NCI-H2171 (cell line): ENCODE measurements at regions not wholly inside any gene's neighbourhood (a gene's known extent, or its start where the extent isn't known, plus 50 kb on each side); places are given as distances from the start of the nearest gene placed in this dataset.

Experiments
- DNase-seq: peaks from one replicate; lab custom pipeline; 2025; lab: John Stamatoyannopoulos, UW

GRCh38 chr11:79906164-79906563 lies 465.3 kb upstream of the TENM4 start:
- no peak for DNase-seq

DNA sequence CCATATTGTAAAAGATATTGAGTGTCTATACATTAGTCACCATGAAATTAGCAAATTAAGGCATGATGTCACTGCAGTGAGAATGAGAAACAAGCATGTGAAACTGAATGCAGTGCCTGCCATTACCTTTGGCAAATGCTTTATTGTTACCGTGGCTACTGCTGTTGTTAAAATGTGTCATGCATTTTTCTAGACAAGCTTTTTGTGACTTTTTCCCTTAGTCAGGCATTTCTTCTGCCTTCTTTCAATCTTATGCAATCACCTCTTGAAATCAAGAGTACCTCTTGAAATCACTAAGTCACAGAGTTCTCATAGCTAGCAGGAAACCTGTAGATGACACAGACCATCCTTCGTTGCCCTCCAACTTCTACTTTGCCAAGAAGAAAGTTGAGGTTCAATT lies 461.7 kb upstream of the TENM4 start:
- DNase-seq, result no peak

DNA sequence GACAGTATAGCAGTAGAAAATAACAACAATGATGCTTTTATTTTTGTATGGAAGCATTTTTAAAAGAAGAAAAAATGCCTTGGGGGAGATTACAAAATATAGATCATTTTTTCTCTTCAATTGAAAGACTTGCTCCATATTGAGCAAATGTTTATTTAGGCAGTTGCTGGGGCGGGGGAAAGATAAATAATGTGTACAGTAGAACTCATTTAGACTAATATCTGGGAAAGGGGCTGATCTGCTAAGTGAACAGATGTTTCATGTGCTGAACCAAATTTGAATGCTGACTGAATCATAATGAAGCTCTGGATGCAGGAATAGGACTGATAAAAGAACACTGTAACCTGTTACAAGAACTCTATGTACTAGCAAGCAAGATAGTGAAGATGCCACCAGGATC lies 457.1 kb upstream of the TENM4 start:
- DNase-seq, result no peak

DNA sequence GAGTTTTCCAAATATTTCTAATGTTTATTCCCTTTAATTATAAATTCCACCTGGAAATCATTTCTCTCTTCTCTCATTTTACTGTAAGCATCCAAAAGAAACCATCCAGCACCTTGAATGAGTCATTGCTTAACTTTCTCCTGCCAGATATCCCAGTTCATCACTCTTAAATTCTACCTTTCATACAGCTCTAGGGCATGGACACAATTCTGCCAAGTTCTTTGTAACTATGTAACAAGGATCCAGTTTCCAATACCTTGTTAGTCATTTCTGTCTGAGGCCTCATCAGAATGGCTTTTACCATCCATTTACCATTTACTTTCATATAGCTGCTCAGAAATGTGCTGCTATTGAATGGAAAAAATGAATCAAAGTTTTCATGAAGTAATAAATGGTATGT lies 455.4 kb upstream of the TENM4 start:
- no peak for DNase-seq

- no peak for DNase-seq
Measured at GRCh38 chr11:79894111-79894510, 453.3 kb upstream of the TENM4 start.

GRCh38 chr11:79890272-79890671 lies 449.4 kb upstream of the TENM4 start:
- no peak for DNase-seq

- DNase-seq, result no peak
Measured at GRCh38 chr11:79864882-79865281, 424.1 kb upstream of the TENM4 start.

DNA sequence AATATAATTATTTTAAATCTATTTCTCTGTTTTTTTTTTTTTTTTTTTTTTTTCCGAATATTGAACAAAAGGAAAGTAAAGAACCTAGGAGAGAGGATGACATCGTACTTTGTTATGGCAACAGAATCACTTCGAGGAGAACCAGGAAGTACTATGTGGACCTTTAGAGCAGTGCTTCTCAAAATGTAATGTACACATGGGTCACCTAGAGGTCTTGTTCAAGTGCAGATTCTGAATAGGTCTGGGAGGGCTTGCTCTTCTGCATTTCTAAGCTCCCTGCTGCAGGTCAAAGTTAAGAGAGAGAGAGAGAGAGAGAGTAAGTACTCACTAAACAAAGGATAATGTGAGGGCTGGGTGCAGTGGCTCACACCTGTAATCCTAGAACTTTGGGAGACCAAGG lies 419.5 kb upstream of the TENM4 start:
- no peak for DNase-seq

DNA sequence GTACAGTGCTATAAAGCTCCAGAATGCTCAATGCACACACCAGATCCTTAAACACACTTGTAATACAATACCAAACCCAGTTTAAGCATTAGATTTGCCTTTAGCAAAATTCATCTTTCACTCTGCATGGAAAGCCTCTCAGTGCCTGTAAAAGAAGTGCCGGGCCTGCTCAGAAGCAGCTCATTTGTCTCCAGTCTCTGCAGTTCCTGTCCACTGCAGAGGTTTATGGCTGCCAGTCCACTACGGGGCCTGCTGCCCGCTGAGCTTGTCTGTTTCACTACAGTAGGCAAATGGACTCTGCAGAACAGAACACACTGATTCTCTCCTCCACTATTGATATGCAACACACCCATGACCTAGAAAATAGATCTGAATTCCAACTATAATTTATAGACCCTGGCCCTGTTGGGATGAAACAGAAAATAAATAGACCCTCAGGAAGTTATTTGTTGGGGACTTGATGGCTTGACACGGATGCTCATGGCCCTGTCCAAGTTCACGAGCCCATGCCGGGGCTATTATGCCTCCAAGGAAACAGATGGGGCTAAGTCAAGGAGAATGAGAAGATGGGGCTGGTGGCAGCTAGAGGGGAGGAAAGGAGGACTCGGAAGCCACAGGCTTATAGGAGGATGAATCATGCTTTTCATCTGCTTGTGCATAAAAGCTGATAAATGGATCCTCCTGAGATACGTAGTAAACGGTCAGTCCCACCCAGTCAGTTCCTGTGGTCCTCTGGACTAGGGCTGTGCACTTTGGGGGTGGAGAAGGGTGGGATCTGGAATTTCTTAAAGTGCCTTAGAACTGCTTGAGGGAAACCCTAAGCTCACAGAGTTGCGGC lies 416.8 kb upstream of the TENM4 start:
- DNase-seq, result no peak

DNA sequence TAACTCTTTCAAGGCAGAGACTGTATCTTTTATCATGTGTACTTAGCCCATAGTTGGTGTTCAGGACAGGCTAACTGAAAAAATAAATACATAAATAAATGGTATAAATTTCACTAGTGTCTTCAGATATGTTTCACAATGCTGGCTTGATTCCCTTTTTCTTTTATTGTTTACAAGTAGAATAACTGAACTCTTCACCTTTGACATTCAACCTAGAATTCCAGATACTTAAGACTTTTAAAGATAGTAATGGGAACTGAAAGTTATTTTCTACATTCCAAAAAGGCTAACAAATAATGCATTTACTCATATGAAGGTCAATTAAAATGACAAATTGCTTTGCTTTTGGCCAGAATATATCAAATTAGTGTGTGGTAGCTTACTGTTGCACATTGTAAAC lies 411.3 kb upstream of the TENM4 start:
- no peak for DNase-seq

DNA sequence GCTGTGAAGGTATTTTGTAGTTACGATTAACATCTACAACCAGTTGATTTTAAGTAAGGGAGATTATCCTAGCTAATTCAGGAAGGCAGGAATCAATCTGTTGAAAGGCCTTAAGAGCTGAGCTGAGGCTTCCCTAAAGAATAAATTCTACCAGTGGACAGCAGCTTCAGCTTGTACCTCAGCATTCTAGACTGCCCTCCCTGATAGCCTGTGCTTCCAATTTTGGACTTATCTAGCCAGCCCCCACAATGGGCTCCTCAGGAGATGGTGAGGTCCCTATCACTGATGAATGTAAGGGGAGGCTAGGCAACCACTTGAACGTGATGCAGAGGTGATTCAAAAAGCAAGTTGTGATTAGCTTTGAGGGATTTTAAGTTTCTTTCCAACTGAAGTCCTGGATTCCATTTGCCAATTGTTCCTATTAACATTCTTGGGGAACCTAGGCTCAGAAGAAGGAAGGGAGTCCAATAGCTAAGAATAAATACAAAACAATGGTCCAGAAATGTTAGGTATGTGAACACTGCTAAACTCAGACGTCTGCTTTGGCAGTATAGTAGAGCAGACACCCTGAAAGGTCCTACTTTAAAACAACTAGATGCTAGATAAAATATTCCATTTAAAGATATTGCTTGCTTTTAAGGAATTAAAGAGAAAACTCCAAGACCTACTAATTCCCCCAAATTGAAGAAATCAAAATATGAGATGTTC lies 404.3 kb upstream of the TENM4 start:
- DNase-seq, result no peak

DNA sequence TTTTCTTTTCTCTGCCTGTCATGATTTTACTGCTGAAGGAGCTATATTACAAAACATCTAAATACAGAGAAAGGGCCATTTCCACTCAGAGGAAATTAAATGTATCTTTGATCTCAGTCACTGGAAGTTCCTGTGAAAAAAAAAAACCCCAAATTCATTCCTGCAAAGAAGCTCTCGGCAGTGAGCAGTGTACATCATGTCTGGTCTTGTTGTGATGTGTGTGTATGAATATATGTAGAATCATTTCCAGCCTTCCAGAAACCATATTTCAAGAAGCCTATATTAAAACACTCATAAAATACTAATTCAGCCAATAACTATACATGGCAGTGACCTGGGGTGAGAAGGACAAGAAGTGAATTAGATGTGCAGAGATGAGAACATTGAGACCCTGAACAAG lies 393.2 kb upstream of the TENM4 start:
- no peak for DNase-seq

- no peak for DNase-seq
Measured at GRCh38 chr11:79830446-79830845, 389.6 kb upstream of the TENM4 start.

GRCh38 chr11:79829891-79830290 lies 389.1 kb upstream of the TENM4 start:
- no peak for DNase-seq

DNA sequence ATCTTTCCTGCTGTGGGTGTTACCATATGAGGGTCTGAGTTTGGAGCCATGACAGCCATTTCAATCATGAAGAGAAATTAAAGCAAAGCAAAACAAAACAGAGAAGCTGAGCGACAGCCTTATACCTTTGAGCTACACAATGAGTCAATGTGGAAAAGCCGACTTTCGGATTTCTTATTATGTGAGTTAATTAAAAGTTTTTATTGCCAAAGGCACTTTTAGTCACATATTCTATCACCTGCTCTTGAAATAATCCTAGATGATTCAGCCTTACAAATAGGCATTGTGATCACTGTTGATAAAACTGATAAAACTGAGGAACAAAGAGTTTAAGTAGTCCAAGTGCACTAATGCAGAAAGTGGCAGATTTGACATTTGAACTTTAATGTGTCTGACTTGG lies 381.9 kb upstream of the TENM4 start:
- DNase-seq, result no peak

- no peak for DNase-seq
Measured at GRCh38 chr11:79813551-79813950, 372.7 kb upstream of the TENM4 start.

DNA sequence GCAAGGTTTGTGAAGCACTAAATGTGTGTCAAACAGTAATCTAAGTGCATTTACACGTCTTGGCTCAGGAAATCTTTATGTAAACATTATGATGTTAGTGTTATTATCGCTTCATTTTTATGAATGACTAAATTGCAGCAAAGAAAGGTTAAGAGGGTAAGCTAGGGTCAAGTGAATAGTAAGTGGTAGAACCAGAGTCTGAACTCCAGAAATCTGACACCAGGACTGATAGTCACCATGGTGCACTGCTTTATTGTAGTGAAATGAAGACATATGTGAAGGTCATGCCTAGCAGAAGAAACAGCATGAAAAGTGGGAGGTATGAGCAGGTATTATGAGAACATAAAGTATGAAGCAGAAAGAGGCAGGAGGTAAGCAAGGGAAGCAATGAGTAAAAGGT lies 368.7 kb upstream of the TENM4 start:
- no peak for DNase-seq

DNA sequence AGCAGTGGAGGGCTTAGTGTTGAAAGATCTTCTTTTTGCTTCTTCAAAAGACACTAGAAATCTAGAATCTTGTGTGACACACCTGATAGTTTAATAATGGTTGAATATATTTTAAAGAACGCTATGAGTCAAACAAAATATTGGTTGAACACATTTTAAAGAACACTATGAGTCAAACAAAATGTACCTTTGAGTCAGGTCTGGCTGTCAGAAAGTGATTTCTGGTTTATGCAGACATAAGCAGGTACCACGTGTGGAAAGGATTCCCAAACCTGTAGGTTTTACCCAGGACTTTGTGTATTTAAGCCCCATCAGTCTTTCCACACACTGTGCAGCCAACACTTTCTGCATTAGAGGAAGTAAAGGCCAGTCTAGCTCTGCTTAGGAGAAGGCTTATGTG lies 366.7 kb upstream of the TENM4 start:
- DNase-seq, result no peak

GRCh38 chr11:79796704-79797103 lies 355.9 kb upstream of the TENM4 start:
- no peak for DNase-seq

DNA sequence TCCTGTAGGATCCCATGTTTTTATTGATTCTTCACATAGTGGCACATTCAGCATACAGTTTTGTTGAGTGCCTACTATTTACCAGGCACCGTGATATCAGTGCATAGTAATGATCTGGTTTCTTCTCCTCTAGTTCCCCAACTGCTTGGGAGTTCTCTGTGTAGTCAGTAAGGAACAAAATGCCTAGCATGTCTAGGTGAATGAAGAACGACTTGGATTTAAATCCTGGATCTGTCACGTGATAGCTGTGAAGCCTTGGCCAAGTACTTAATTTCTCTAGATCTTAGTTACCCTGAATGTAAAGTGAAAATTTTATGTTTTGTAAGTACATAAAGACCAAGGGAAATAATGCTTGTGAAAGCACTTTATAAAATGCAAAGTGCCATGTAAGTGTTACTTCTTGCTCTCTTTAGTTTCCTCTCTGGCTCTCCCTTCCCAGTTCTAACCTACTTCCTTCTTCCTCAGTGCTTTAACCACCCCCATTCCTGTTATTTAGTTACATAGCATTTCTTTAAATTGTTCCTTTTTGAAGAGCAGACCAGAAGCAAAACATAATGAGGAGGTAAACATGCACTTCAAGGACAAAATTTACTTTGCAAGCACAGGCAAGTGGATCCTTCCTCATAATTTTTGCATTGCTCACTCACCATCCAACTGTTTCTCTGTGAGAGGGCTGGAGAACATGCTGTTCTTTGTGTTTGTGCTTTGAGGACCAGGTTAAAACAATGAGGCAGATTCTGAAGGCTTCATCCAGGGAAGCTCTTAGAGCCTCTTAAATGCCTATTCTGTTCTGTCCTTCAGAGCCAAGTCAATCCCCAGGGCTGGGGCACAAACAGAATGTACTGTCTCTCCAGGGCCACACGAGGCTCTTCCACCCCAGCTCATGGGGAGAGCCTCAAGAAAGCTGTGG lies 353.9 kb upstream of the TENM4 start:
- no peak for DNase-seq

DNA sequence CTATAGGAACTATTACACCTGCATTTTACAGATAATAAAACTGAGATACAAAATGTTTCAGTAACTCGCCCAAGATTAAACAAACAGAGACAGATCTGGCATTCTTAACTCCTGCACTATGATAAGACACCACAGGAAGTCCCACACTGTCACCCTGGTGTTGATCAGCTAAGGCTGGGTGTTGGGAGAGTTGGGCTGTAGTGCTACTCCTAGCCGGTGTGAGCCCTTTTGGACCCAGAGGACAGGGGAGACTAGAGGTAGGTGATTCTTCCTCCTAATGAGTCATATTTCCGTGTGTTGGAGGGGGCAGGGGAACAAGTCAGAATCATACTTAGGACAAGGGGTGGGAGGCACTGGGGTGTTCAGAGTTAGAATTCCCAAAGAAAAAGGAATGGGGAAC lies 353.2 kb upstream of the TENM4 start:
- no peak for DNase-seq

GRCh38 chr11:79786961-79787360 lies 346.1 kb upstream of the TENM4 start:
- DNase-seq, result no peak

- no peak for DNase-seq
Measured at GRCh38 chr11:79783833-79784232, 343.0 kb upstream of the TENM4 start.
